Astrocyte (in vitro differentiated cells and primary cell): ENCODE measurements at regions not wholly inside any gene's neighbourhood (a gene's known extent, or its start where the extent isn't known, plus 50 kb on each side); places are given as distances from the start of the nearest gene placed in this dataset.

Source experiments
- DNase-seq: peaks from one replicate; pipeline ENCODE4 v3.0.0-alpha.2; 2010; ENCODE audit warnings: low read depth
- FAIRE-seq: peaks from 2 replicates; lab custom pipeline; 2011; peaks lifted over from hg19 to GRCh38; lab: Jason Lieb, UNC
- H2AFZ ChIP-seq: 2 replicates; pipeline ENCODE4 v1.6.0; 2012; ENCODE audit warnings: low read depth, low read length, inconsistent platforms
- H3K27ac ChIP-seq: 2 replicates; pipeline ENCODE4 v1.5.1; 2011; ENCODE audit warnings: low read depth, low read length, inconsistent platforms
- H3K27me3 ChIP-seq: 2 replicates; pipeline ENCODE4 v1.6.0; 2011; ENCODE audit warnings: low read length, inconsistent platforms; ENCODE audit not compliant: insufficient read depth
- H3K36me3 ChIP-seq: 2 replicates; pipeline ENCODE4 v1.5.1; 2011; ENCODE audit warnings: low read length, inconsistent platforms; ENCODE audit not compliant: insufficient read depth
- H3K4me1 ChIP-seq: 2 replicates; pipeline ENCODE4 v1.5.1; 2011; ENCODE audit warnings: low read length, inconsistent platforms; ENCODE audit not compliant: insufficient read depth
- H3K4me2 ChIP-seq: 2 replicates; pipeline ENCODE4 v1.6.0; 2012; ENCODE audit warnings: low read length, inconsistent platforms
- H3K4me3 ChIP-seq: 2 replicates; pipeline ENCODE4 v1.5.1; 2011; ENCODE audit warnings: low read depth, mild to moderate bottlenecking, low read length, inconsistent platforms; ENCODE audit not compliant: insufficient read depth
- H3K79me2 ChIP-seq: 2 replicates; pipeline ENCODE4 v1.6.0; 2012; ENCODE audit warnings: mild to moderate bottlenecking, low read length, inconsistent platforms; ENCODE audit not compliant: insufficient read depth
- H3K9ac ChIP-seq: 2 replicates; pipeline ENCODE4 v1.6.0; 2012; ENCODE audit warnings: mild to moderate bottlenecking, low read length, inconsistent platforms
- H3K9me3 ChIP-seq: 2 replicates; pipeline ENCODE4 v1.5.1; 2012; ENCODE audit warnings: low read depth, mild to moderate bottlenecking, low read length, inconsistent platforms; ENCODE audit not compliant: insufficient read depth
- H4K20me1 ChIP-seq: 2 replicates; pipeline ENCODE4 v1.6.0; 2012; ENCODE audit warnings: low read length, inconsistent platforms; ENCODE audit not compliant: insufficient read depth
- H3K27ac Mint-ChIP-seq: one replicate; pipeline ENCODE4 v1.8.0; 2021; ENCODE audit warnings: mild to moderate bottlenecking, mixed read lengths; ENCODE audit not compliant: unreplicated experiment
- H3K27me3 Mint-ChIP-seq: one replicate; pipeline ENCODE4 v1.8.0; 2021; ENCODE audit warnings: low read depth, mixed read lengths; ENCODE audit not compliant: unreplicated experiment
- H3K36me3 Mint-ChIP-seq: one replicate; pipeline ENCODE4 v1.8.0; 2021; ENCODE audit warnings: low read depth, mixed read lengths; ENCODE audit not compliant: unreplicated experiment
- H3K4me1 Mint-ChIP-seq: one replicate; pipeline ENCODE4 v1.8.0; 2021; ENCODE audit warnings: low read depth, mixed read lengths; ENCODE audit not compliant: unreplicated experiment
- H3K4me3 Mint-ChIP-seq: one replicate; pipeline ENCODE4 v1.8.0; 2021; ENCODE audit warnings: mild to moderate bottlenecking, moderate library complexity, mixed read lengths; ENCODE audit not compliant: unreplicated experiment
- H3K9me3 Mint-ChIP-seq: one replicate; pipeline ENCODE4 v1.8.0; 2021; ENCODE audit warnings: mild to moderate bottlenecking, mixed read lengths; ENCODE audit not compliant: unreplicated experiment
- CTCF ChIP-seq: IDR thresholded peaks from 2 replicates; pipeline ENCODE4 v1.5.1; 2011; ENCODE audit warnings: low read depth, mild to moderate bottlenecking, inconsistent platforms, low read length, moderate library complexity; ENCODE audit not compliant: insufficient read depth
- EZH2 ChIP-seq: IDR thresholded peaks from 2 replicates; pipeline ENCODE4 v1.6.1; 2012; ENCODE audit warnings: mild to moderate bottlenecking, low read length, inconsistent platforms; ENCODE audit not compliant: insufficient read depth

GRCh38 chr11:112884012-112884767 lies 77.0 kb upstream of the NCAM1 start:
- no peak for FAIRE-seq
- peaks cover 2% of the 10 kb centered on the region for H3K27me3 Mint-ChIP-seq

GRCh38 chr11:112885744-112886433 lies 75.3 kb upstream of the NCAM1 start:
- peaks cover 3% of the 10 kb centered on the region for H3K4me1 ChIP-seq
- no peak overlapping the region for H3K9ac ChIP-seq
- peaks cover 7% of the 10 kb centered on the region for H3K27me3 Mint-ChIP-seq
- no peak overlapping the region for H3K27ac Mint-ChIP-seq
- H3K9me3 Mint-ChIP-seq = peaks cover 2% of the 10 kb centered on the region
- no peaks in the 10 kb centered on the region for H4K20me1 ChIP-seq
- no peak for TF ChIP-seq CTCF
- TF ChIP-seq EZH2 = no peak
- H3K4me3 Mint-ChIP-seq = no peak overlapping the region
- H3K36me3 Mint-ChIP-seq = no peaks in the 10 kb centered on the region
- H3K9me3 ChIP-seq = no peaks in the 10 kb centered on the region
- FAIRE-seq (no peak), DNase-seq (no peak)
- no peaks in the 10 kb centered on the region for H3K79me2 ChIP-seq
- no peaks in the 10 kb centered on the region for H3K27me3 ChIP-seq
- no peak overlapping the region for H2AFZ ChIP-seq
- H3K27ac ChIP-seq = no peak overlapping the region
- no peaks in the 10 kb centered on the region for H3K36me3 ChIP-seq
- no peak overlapping the region for H3K4me2 ChIP-seq
- H3K4me3 ChIP-seq = no peak overlapping the region
- no peaks in the 10 kb centered on the region for H3K4me1 Mint-ChIP-seq

More at GRCh38 chr11:112884012-112884767, 77.0 kb upstream of the NCAM1 start:
- Histone ChIP-seq H3K9me3 (no peaks in the 10 kb centered on the region), H3K36me3 (no peaks in the 10 kb centered on the region), H4K20me1 (no peaks in the 10 kb centered on the region), H3K4me1 (peaks cover 3% of the 10 kb centered on the region), H3K4me3 (no peak overlapping the region), H2AFZ (no peak overlapping the region), H3K27ac (no peak overlapping the region), H3K79me2 (no peaks in the 10 kb centered on the region), H3K9ac (no peak overlapping the region), H3K27me3 (no peaks in the 10 kb centered on the region), H3K4me2 (peak overlapping the region; percentile 58)
- Mint-ChIP-seq H3K27ac (no peak overlapping the region), H3K4me3 (no peak overlapping the region), H3K9me3 (no peaks in the 10 kb centered on the region), H3K36me3 (no peaks in the 10 kb centered on the region), H3K4me1 (no peaks in the 10 kb centered on the region)
- TF ChIP-seq EZH2 (no peak), CTCF (no peak)
- no peak for DNase-seq
